SK-N-SH treated with all-trans-retinoic acid at 6 μM for 48 hours (cell line): ENCODE measurements at regions not wholly inside any gene's neighbourhood (a gene's known extent, or its start where the extent isn't known, plus 50 kb on each side); places are given as distances from the start of the nearest gene placed in this dataset.

ENCODE experiments used
- ARNTL ChIP-seq: fragments of 450-650 bp; formaldehyde crosslinking; IDR thresholded peaks from 2 replicates; pipeline ENCODE4 v1.5.0; 2020; ENCODE audit warnings: low read depth, mild to moderate bottlenecking, moderate library complexity, borderline replicate concordance
- ISL1 ChIP-seq: fragments of 250-450 bp; sonication (Bioruptor Pico); IDR thresholded peaks from 2 replicates; pipeline ENCODE4 v2.1.2; 2022; ENCODE audit warnings: mild to moderate bottlenecking, moderate library complexity
- OSR1 ChIP-seq: fragments of 250-450 bp; sonication (Bioruptor Pico); IDR thresholded peaks from 2 replicates; pipeline ENCODE4 v1.8.0; 2022; ENCODE audit warnings: moderate library complexity, mild to moderate bottlenecking, inconsistent platforms
- PATZ1 ChIP-seq: fragments of 250-450 bp; sonication (Bioruptor Pico); IDR thresholded peaks from 2 replicates; pipeline ENCODE4 v1.8.0; 2020; ENCODE audit warnings: mild to moderate bottlenecking, moderate library complexity, borderline replicate concordance
- RARB ChIP-seq: fragments of 250-450 bp; sonication (Bioruptor Pico); IDR thresholded peaks from 2 replicates; pipeline ENCODE4 v1.8.0; 2021; ENCODE audit warnings: mild to moderate bottlenecking, moderate library complexity
- SNAI2 ChIP-seq: fragments of 250-450 bp; sonication (Bioruptor Pico); IDR thresholded peaks from 2 replicates; pipeline ENCODE4 v1.5.0; 2020; ENCODE audit warnings: mild to moderate bottlenecking, moderate library complexity
- TSHZ2 ChIP-seq: fragments of 250-450 bp; sonication (Bioruptor Pico); IDR thresholded peaks from 2 replicates; pipeline ENCODE4 v1.5.0; 2020; ENCODE audit warnings: mild to moderate bottlenecking, moderate library complexity
- ZC3H10 ChIP-seq: fragments of 250-450 bp; sonication (Bioruptor Pico); IDR thresholded peaks from 2 replicates; pipeline ENCODE4 v1.5.1; 2021; ENCODE audit warnings: mild to moderate bottlenecking, moderate library complexity
- ZFP3 ChIP-seq: fragments of 250-450 bp; sonication (Bioruptor Pico); IDR thresholded peaks from 2 replicates; pipeline ENCODE4 v1.5.0; 2020; ENCODE audit warnings: mild to moderate bottlenecking, moderate library complexity
- ZNF565 ChIP-seq: fragments of 450-650 bp; formaldehyde crosslinking; conservative IDR thresholded peaks from 2 replicates; pipeline ENCODE4 v1.5.0; 2020; ENCODE audit warnings: low read depth, mild to moderate bottlenecking, moderate library complexity
- ZNF70 ChIP-seq: fragments of 450-650 bp; formaldehyde crosslinking; IDR thresholded peaks from 2 replicates; pipeline ENCODE4 v1.5.0; 2020; ENCODE audit warnings: mild to moderate bottlenecking, moderate library complexity
- TF ChIP-seq, protein P1 (sequence below): fragments of 250-450 bp; sonication (Bioruptor Pico); IDR thresholded peaks from 2 replicates; pipeline ENCODE4 v1.5.1; 2021; ENCODE audit warnings: mild to moderate bottlenecking, moderate library complexity

- TF ChIP-seq RARB: no peak
- no peak for TF ChIP-seq TSHZ2 (CRISPR knock-in tag)
- no peak for TF ChIP-seq SNAI2 (CRISPR knock-in tag)
- TF ChIP-seq ISL1: no peak
- TF ChIP-seq ZNF70 (CRISPR knock-in tag): no peak
- no peak for TF ChIP-seq ZFP3 (CRISPR knock-in tag)
- TF ChIP-seq ZC3H10 (CRISPR knock-in tag): no peak
- TF ChIP-seq ZNF565 (CRISPR knock-in tag): no peak
- TF ChIP-seq, protein P1, sequence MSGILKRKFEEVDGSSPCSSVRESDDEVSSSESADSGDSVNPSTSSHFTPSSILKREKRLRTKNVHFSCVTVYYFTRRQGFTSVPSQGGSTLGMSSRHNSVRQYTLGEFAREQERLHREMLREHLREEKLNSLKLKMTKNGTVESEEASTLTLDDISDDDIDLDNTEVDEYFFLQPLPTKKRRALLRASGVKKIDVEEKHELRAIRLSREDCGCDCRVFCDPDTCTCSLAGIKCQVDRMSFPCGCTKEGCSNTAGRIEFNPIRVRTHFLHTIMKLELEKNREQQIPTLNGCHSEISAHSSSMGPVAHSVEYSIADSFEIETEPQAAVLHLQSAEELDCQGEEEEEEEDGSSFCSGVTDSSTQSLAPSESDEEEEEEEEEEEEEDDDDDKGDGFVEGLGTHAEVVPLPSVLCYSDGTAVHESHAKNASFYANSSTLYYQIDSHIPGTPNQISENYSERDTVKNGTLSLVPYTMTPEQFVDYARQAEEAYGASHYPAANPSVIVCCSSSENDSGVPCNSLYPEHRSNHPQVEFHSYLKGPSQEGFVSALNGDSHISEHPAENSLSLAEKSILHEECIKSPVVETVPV (CRISPR knock-in tag): no peak
- no peak for TF ChIP-seq ARNTL
- no peak for TF ChIP-seq PATZ1 (CRISPR knock-in tag)
- TF ChIP-seq OSR1: no peak
Measured at GRCh38 chr10:130233426-130233825, 97.2 kb downstream of the GLRX3 start.
